ENCODE measurements at regions not wholly inside any gene's neighbourhood (a gene's known extent, or its start where the extent isn't known, plus 50 kb on each side); places are given as distances from the start of the nearest gene placed in this dataset.

DNA sequence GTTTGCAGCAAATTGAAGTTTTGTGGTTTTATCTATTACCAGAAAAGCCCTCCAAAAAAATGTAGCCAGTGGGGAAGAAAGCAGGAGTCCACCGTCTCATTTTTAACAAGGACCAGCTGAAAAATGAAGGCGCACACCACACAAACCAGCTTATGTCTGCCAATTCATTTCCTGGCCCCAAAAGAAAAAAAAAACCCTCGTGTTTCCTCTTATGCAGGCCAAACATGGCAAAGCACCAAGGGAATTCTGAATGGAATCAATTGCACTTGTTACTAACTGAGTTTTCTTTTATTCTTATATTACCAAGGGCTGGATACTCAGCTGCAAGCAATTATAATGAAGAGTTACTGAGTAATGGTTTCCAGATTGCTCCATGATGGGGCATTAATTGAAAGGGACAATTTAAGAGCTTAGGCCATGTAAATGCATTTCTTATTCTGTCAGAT, 428.3 kb upstream of the NPVF start:
- TF ChIP-seq POLR2AphosphoS5 (IDR thresholded peaks at IDR 0.05; ENCODE audit: low read depth, low read length) (no peak), POLR2A (IDR thresholded peaks at IDR 0.05; ENCODE audit: low read depth, low read length) (no peak)
